GM12878 (cell line): ENCODE measurements at regions not wholly inside any gene's neighbourhood (a gene's known extent, or its start where the extent isn't known, plus 50 kb on each side); places are given as distances from the start of the nearest gene placed in this dataset.
A peak's percentile ranks its signal among the peaks of the same experiment; 100 is the strongest.

Experiments used
- ATAC-seq: fragments of 200-7000 bp; cut with Tn5 transposase; 3 replicates; pipeline ENCODE4 v1.9.1; 2020; ENCODE audit warnings: mild to moderate bottlenecking, moderate library complexity
- BruUV-seq: library from RNA; stranded (reverse); fragments of 400-500 nt; replicated peaks from 2 replicates; lab custom pipeline; 2021; lab: Mats Ljungman, UMichigan
- CTCF ChIA-PET: fragments of 300-600 bp; sonication (Branson Sonifier 250); formaldehyde crosslinking; extraction: SDS; loops from one replicate; lab custom pipeline; 2021; ENCODE audit warnings: inconsistent platforms; lab: Yijun Ruan, JAX
- POLR2A ChIA-PET: fragments of 350-600 bp; formaldehyde crosslinking; extraction: SDS; loops from one replicate; lab custom pipeline; 2021; ENCODE audit warnings: inconsistent platforms; lab: Charles Lee
- RAD21 ChIA-PET: fragments of 300-600 bp; sonication (Branson Sonifier 250); formaldehyde crosslinking; loops from one replicate; lab custom pipeline; 2023; ENCODE audit warnings: antibody characterized with exemption; ENCODE audit not compliant: unreplicated experiment; lab: Charles Lee
- SMC1A ChIA-PET: fragments of 300-600 bp; sonication (Branson Sonifier 250); formaldehyde crosslinking; loops from one replicate; lab custom pipeline; 2023; ENCODE audit not compliant: unreplicated experiment, uncharacterized antibody; lab: Charles Lee
- DNase-seq: peaks from one replicate; pipeline ENCODE4 v3.0.0-alpha.2; 2011; ENCODE audit warnings: low read depth, low spot score
- FAIRE-seq: peaks from 3 replicates; lab custom pipeline; 2011; peaks lifted over from hg19 to GRCh38; lab: Jason Lieb, UNC
- H2AFZ ChIP-seq: 2 replicates; pipeline ENCODE4 v1.6.0; 2011; ENCODE audit warnings: low read depth, low read length, control low read depth; ENCODE audit not compliant: control insufficient read depth
- H3K27ac ChIP-seq: 2 replicates; pipeline ENCODE4 v1.5.1; 2011; ENCODE audit warnings: control low read depth; ENCODE audit not compliant: control insufficient read depth, insufficient read depth
- H3K27me3 ChIP-seq, 2 experiments: replicated peaks in 1 of 2; 2 replicates each; pipeline versions ENCODE4 v1.6.0 to v1.6.1; 2011; ENCODE audit warnings: low read length in 1 of 2; ENCODE audit not compliant: control insufficient read depth in 2 of 2, insufficient read depth in 2 of 2
- H3K36me3 ChIP-seq, 2 experiments: 2 replicates each; pipeline ENCODE4 v1.5.1; 2011; ENCODE audit warnings: low read length in 1 of 2; ENCODE audit not compliant: control insufficient read depth in 2 of 2, insufficient read depth in 2 of 2
- H3K4me1 ChIP-seq: 2 replicates; pipeline ENCODE4 v1.6.1; 2011; ENCODE audit warnings: mild to moderate bottlenecking, low read length, moderate library complexity, mixed read lengths; ENCODE audit not compliant: control insufficient read depth, insufficient read depth
- H3K4me2 ChIP-seq: 2 replicates; pipeline ENCODE4 v1.6.0; 2011; ENCODE audit warnings: control low read depth; ENCODE audit not compliant: control insufficient read depth, insufficient read depth
- H3K4me3 ChIP-seq: fragments of 200-600 bp; sonication (generic); 2 replicates; pipeline ENCODE4 v1.5.1; 2016
- H3K79me2 ChIP-seq: 2 replicates; pipeline ENCODE4 v1.6.0; 2011; ENCODE audit warnings: low read length; ENCODE audit not compliant: control insufficient read depth, insufficient read depth
- H3K9ac ChIP-seq: 2 replicates; pipeline ENCODE4 v1.8.0; 2011; ENCODE audit warnings: low read length, control low read depth, mixed read lengths; ENCODE audit not compliant: control insufficient read depth, insufficient read depth
- H3K9me3 ChIP-seq: replicated peaks from 3 replicates; pipeline ENCODE4 v1.5.1; 2011; ENCODE audit warnings: mild to moderate bottlenecking, low read length; ENCODE audit not compliant: control insufficient read depth, insufficient read depth
- H4K20me1 ChIP-seq: 2 replicates; pipeline ENCODE4 v1.6.0; 2011; ENCODE audit not compliant: control insufficient read depth, insufficient read depth
- ESRRA ChIP-seq: IDR thresholded peaks from 2 replicates; pipeline ENCODE4 v1.6.1; 2012; ENCODE audit warnings: mild to moderate bottlenecking, low read length, improper control_type of control experiment
- JUNB ChIP-seq: IDR thresholded peaks from 2 replicates; pipeline ENCODE4 v1.6.1; 2016; ENCODE audit warnings: antibody characterized with exemption, mild to moderate bottlenecking
- RAD21 ChIP-seq: IDR thresholded peaks from 2 replicates; pipeline ENCODE4 v1.6.1; 2011; ENCODE audit warnings: mild to moderate bottlenecking, low read depth, low read length, moderate library complexity; ENCODE audit not compliant: insufficient read depth
- SMC3 ChIP-seq: IDR thresholded peaks from 2 replicates; pipeline ENCODE4 v1.6.1; 2011; ENCODE audit warnings: low read length, improper control_type of control experiment, borderline replicate concordance
- STAT3 ChIP-seq: IDR thresholded peaks from 2 replicates; pipeline ENCODE4 v1.6.1; 2011; ENCODE audit warnings: low read depth, low read length, improper control_type of control experiment
- SUZ12 ChIP-seq: fragments of 200-600 bp; sonication (generic); IDR thresholded peaks from one replicate; pipeline ENCODE4 v1.6.1; 2018; ENCODE audit warnings: antibody characterized with exemption, mild to moderate bottlenecking; ENCODE audit not compliant: unreplicated experiment
- WGBS: methylation state at CpG from one replicate; pipeline ENCODE4 v1.1.6; 2016; ENCODE audit warnings: low lambda C conversion rate; ENCODE audit not compliant: insufficient replicate concordance, insufficient coverage; ENCODE audit errors: missing lambda C conversion rate; 5-methylcytosine and 5-hydroxymethylcytosine counted together
- in situ Hi-C: fragments of 300-500 bp; cut with MboI; formaldehyde crosslinking; loops from 9 replicates; pipeline ENCODE4 v1.14.3; 2018; ENCODE audit warnings: mixed read lengths
- intact Hi-C: fragments of 100-400 bp; cut with micrococcal nuclease; formaldehyde crosslinking; loops from one replicate; pipeline ENCODE4 v1.14.2; 2022; ENCODE audit not compliant: unreplicated experiment
- TF ChIP-seq, protein P1 (sequence below), 3 experiments: IDR thresholded peaks in 2 of 3; conservative IDR thresholded peaks in 1 of 3; 2 replicates each; pipeline ENCODE4 v1.5.1; 2011; ENCODE audit warnings: low read depth in 3 of 3, low read length in 3 of 3, mild to moderate bottlenecking in 3 of 3, control low read depth in 2 of 3, moderate library complexity in 2 of 3, inconsistent platforms in 1 of 3, mixed read lengths in 1 of 3; ENCODE audit not compliant: control insufficient read depth in 2 of 3, insufficient read depth in 1 of 3; ENCODE audit errors: extremely low read depth in 1 of 3

- in situ Hi-C loops, result no loop called here
- no peak for TF ChIP-seq ESRRA
- TF ChIP-seq RAD21, result peak; percentile 52
- peak; percentile 13; the same call in 1 of the 2 replicates for TF ChIP-seq SMC3
- TF ChIP-seq JUNB, result no peak
- TF ChIP-seq, protein P1, sequence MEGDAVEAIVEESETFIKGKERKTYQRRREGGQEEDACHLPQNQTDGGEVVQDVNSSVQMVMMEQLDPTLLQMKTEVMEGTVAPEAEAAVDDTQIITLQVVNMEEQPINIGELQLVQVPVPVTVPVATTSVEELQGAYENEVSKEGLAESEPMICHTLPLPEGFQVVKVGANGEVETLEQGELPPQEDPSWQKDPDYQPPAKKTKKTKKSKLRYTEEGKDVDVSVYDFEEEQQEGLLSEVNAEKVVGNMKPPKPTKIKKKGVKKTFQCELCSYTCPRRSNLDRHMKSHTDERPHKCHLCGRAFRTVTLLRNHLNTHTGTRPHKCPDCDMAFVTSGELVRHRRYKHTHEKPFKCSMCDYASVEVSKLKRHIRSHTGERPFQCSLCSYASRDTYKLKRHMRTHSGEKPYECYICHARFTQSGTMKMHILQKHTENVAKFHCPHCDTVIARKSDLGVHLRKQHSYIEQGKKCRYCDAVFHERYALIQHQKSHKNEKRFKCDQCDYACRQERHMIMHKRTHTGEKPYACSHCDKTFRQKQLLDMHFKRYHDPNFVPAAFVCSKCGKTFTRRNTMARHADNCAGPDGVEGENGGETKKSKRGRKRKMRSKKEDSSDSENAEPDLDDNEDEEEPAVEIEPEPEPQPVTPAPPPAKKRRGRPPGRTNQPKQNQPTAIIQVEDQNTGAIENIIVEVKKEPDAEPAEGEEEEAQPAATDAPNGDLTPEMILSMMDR (IDR thresholded peaks at IDR 0.05 in 2 of 3, conservative IDR thresholded peaks at IDR 0.05 in 1 of 3; ENCODE audit: control insufficient read depth in 2 of 3, extremely low read depth in 1 of 3, insufficient read depth in 1 of 3, low read depth in 3 of 3, low read length in 3 of 3), result peak; percentile 28 to 43 (median 31); a peak in 5 of 6 replicates
- no peak for TF ChIP-seq STAT3
- no peak for TF ChIP-seq SUZ12
- TF ChIP-seq, all 136 proteins: peak for 3
- no peak overlapping the region for H2AFZ ChIP-seq
- H4K20me1 ChIP-seq, result no peaks in the 10 kb centered on the region
- H3K9me3 ChIP-seq, result no peaks in the 10 kb centered on the region
- ATAC-seq, result peak; percentile 45; the same call in 2 of the 3 replicates
- H3K79me2 ChIP-seq, result no peaks in the 10 kb centered on the region
- no peaks in the 10 kb centered on the region for H3K27me3 ChIP-seq
- ChIA-PET RAD21 (interaction anchor here (1.2 kb wide), 1 partner anchor 374 kb away, joined by 4 read pairs; no protein-coding TSS in a partner anchor), SMC1A (interaction anchor here (1.0 to 1.3 kb wide), 3 partner anchors 22 to 375 kb away, joined by 3 to 4 read pairs (median 4); no protein-coding TSS in a partner anchor), POLR2A (no interaction called here), CTCF (interaction anchor here (0.8 to 1.5 kb wide), 7 partner anchors 9 to 1345 kb away, joined by 3 to 5 read pairs (median 3); no protein-coding TSS in a partner anchor)
- no peak overlapping the region for H3K4me2 ChIP-seq
- H3K9ac ChIP-seq, result no peak overlapping the region
- FAIRE-seq, result no peak
- no peaks in the 10 kb centered on the region for H3K4me1 ChIP-seq
- 0% methylated on average over 1 of the region's 1 CpG for WGBS
- DNase-seq, result no peak
- intact Hi-C loops, result no loop called here
- no peak overlapping the region for H3K4me3 ChIP-seq
- no peaks in the 10 kb centered on the region for H3K36me3 ChIP-seq
- H3K27ac ChIP-seq, result no peak overlapping the region
- BruUV-seq, result no TSS peak
These were observed 57.2 kb upstream of the IRAK1BP1 start for GRCh38 chr6:78810146-78810545.
